CD8-positive, alpha-beta memory T cell (primary cell): ENCODE measurements at regions not wholly inside any gene's neighbourhood (a gene's known extent, or its start where the extent isn't known, plus 50 kb on each side); places are given as distances from the start of the nearest gene placed in this dataset.

Experiments
- CTCF ChIA-PET: fragments of 350-600 bp; sonication (Branson Sonifier 250); formaldehyde crosslinking; loops from one replicate; lab custom pipeline; 2021; ENCODE audit warnings: antibody characterized with exemption; lab: Charles Lee
- POLR2A ChIA-PET: fragments of 350-600 bp; sonication (Branson Sonifier 250); formaldehyde crosslinking; loops from one replicate; lab custom pipeline; 2021; ENCODE audit warnings: antibody characterized with exemption; lab: Charles Lee
- DNase-seq, 5 donors: peaks; one replicate each; pipeline versions ENCODE4 v3.0.0 to v3.0.0-alpha.2; 2020 to 2022; ENCODE audit warnings: mixed read lengths in 1 of 5
- H3K27ac ChIP-seq: one replicate; pipeline ENCODE4 v1.7.0; 2013; ENCODE audit warnings: low read depth, mild to moderate bottlenecking, low read length, moderate library complexity
- H3K27me3 ChIP-seq: 2 replicates; pipeline ENCODE4 v1.7.0; 2013; ENCODE audit warnings: low read length, mild to moderate bottlenecking; ENCODE audit not compliant: insufficient read depth, poor library complexity, severe bottlenecking
- H3K36me3 ChIP-seq: 2 replicates; pipeline ENCODE4 v1.7.0; 2013; ENCODE audit warnings: mild to moderate bottlenecking, low read length, moderate library complexity; ENCODE audit not compliant: insufficient read depth
- H3K4me1 ChIP-seq: 2 replicates; pipeline ENCODE4 v1.7.0; 2013; ENCODE audit warnings: mild to moderate bottlenecking, low read length, moderate library complexity; ENCODE audit not compliant: insufficient read depth
- H3K4me3 ChIP-seq: 2 replicates; pipeline ENCODE4 v1.7.0; 2013; ENCODE audit warnings: mild to moderate bottlenecking, low read length
- H3K9me3 ChIP-seq: 2 replicates; pipeline ENCODE4 v1.7.0; 2013; ENCODE audit warnings: mild to moderate bottlenecking, low read length
- H3K27ac Mint-ChIP-seq, 8 donors: one replicate each; pipeline ENCODE4 v1.8.0; 2020 to 2021; ENCODE audit warnings: mixed read lengths in 8 of 8, mild to moderate bottlenecking in 6 of 8, inconsistent platforms in 3 of 8, moderate library complexity in 3 of 8
- H3K27me3 Mint-ChIP-seq, 2 donors: one replicate each; pipeline ENCODE4 v1.8.0; 2020 to 2021; ENCODE audit warnings: mixed read lengths in 2 of 2, mild to moderate bottlenecking in 1 of 2, moderate library complexity in 1 of 2
- H3K36me3 Mint-ChIP-seq, 3 donors: one replicate each; pipeline ENCODE4 v1.8.0; 2020 to 2021; ENCODE audit warnings: mixed read lengths in 3 of 3, inconsistent platforms in 1 of 3, mild to moderate bottlenecking in 1 of 3
- H3K4me1 Mint-ChIP-seq, 3 donors: one replicate each; pipeline ENCODE4 v1.8.0; 2020 to 2021; ENCODE audit warnings: mixed read lengths in 3 of 3, inconsistent platforms in 1 of 3, mild to moderate bottlenecking in 1 of 3
- H3K4me3 Mint-ChIP-seq, 7 donors: one replicate each; pipeline ENCODE4 v1.8.0; 2020 to 2021; ENCODE audit warnings: mixed read lengths in 7 of 7, mild to moderate bottlenecking in 6 of 7, moderate library complexity in 4 of 7, inconsistent platforms in 2 of 7
- H3K9me3 Mint-ChIP-seq, 5 donors: one replicate each; pipeline ENCODE4 v1.8.0; 2020 to 2022; ENCODE audit warnings: mixed read lengths in 5 of 5, mild to moderate bottlenecking in 3 of 5, moderate library complexity in 2 of 5, inconsistent platforms in 1 of 5

DNA sequence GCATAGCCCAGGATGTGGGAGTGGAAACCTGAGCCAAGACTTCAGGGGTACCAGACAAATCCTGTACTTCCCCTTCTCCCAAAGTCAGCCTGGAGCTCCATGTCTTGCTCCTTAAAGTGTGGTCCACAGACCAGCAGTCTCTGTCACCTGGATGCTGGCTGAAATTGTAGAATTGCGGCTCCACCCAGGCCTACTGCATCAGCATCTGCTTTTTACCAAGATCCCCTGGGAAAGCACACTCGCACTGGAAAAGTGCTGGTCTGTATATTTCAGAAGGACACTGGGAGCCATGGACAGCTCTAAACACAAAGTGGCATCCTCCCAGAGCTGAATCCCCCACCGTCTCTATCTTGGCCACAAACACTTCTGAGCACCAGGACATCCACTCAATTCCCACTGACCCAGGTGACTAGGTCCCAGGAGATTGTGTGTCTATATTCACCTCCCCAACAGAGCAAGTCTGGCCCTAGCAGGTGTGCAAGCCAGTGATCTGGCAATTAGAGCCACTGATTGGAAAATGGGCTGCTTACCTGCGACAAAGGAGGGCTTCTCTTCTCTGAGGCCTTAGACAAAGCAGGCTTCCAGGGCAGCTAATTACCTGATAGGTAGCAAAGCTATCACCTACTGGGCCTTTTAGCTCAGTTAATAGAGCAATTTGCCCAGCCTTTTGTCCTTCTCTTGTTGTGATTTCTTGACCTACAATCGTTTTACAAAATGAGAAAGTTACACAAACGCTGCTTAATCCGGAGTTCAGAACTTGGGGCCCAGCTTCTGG, 443.3 kb downstream of the MN1 start:
- Histone ChIP-seq H3K9me3 (no peaks in the 10 kb centered on the region), H3K27me3 (no peaks in the 10 kb centered on the region), H3K27ac (no peak overlapping the region), H3K36me3 (no peaks in the 10 kb centered on the region), H3K4me1 (no peaks in the 10 kb centered on the region), H3K4me3 (no peak overlapping the region)
- H3K27me3 Mint-ChIP-seq: peaks cover 4% of the 10 kb centered on the region in 2 donors
- ChIA-PET POLR2A (no interaction called here), CTCF (interaction anchor here (0.6 kb wide), 1 partner anchor 11 kb away, joined by 3 read pairs; no protein-coding TSS in a partner anchor)
- H3K36me3 Mint-ChIP-seq: no peaks in the 10 kb centered on the region
- no peak overlapping the region for H3K27ac Mint-ChIP-seq
- H3K4me3 Mint-ChIP-seq: no peak overlapping the region
- peaks cover 0 to 14% (median 6%) of the 10 kb centered on the region in 5 donors for H3K9me3 Mint-ChIP-seq
- no peak for DNase-seq
- H3K4me1 Mint-ChIP-seq: no peaks in the 10 kb centered on the region

GRCh38 chr22:27370269-27370668, 431.3 kb downstream of the MN1 start:
- peaks cover 0 to 2% (median 0%) of the 10 kb centered on the region in 5 donors for H3K9me3 Mint-ChIP-seq
- no peaks in the 10 kb centered on the region for H3K4me1 ChIP-seq
- no peaks in the 10 kb centered on the region for H3K36me3 ChIP-seq
- no peaks in the 10 kb centered on the region for H3K4me1 Mint-ChIP-seq
- H3K36me3 Mint-ChIP-seq: no peaks in the 10 kb centered on the region
- ChIA-PET CTCF (no interaction called here), POLR2A (no interaction called here)
- H3K4me3 Mint-ChIP-seq: no peak overlapping the region
- no peaks in the 10 kb centered on the region for H3K9me3 ChIP-seq
- H3K27ac ChIP-seq: no peak overlapping the region
- H3K27ac Mint-ChIP-seq: no peak overlapping the region
- no peak for DNase-seq
- no peak overlapping the region for H3K4me3 ChIP-seq
- H3K27me3 Mint-ChIP-seq: peaks cover 10 to 31% of the 10 kb centered on the region in 2 donors
- H3K27me3 ChIP-seq: no peaks in the 10 kb centered on the region

- no peak overlapping the region for H3K4me3 Mint-ChIP-seq
- H3K27ac ChIP-seq: no peak overlapping the region
- no peaks in the 10 kb centered on the region for H3K27me3 ChIP-seq
- no peaks in the 10 kb centered on the region for H3K4me1 Mint-ChIP-seq
- no peaks in the 10 kb centered on the region for H3K36me3 ChIP-seq
- H3K9me3 Mint-ChIP-seq: peaks cover 0 to 2% (median 0%) of the 10 kb centered on the region in 5 donors
- peaks cover 12 to 31% of the 10 kb centered on the region in 2 donors for H3K27me3 Mint-ChIP-seq
- no peaks in the 10 kb centered on the region for H3K4me1 ChIP-seq
- CTCF ChIA-PET: no interaction called here
- H3K36me3 Mint-ChIP-seq: no peaks in the 10 kb centered on the region
- no peak overlapping the region for H3K27ac Mint-ChIP-seq
- H3K9me3 ChIP-seq: no peaks in the 10 kb centered on the region
- no peak for DNase-seq
- POLR2A ChIA-PET: no interaction called here
- no peak overlapping the region for H3K4me3 ChIP-seq
Observed at GRCh38 chr22:27370987-27371386, 430.6 kb downstream of the MN1 start.

DNA sequence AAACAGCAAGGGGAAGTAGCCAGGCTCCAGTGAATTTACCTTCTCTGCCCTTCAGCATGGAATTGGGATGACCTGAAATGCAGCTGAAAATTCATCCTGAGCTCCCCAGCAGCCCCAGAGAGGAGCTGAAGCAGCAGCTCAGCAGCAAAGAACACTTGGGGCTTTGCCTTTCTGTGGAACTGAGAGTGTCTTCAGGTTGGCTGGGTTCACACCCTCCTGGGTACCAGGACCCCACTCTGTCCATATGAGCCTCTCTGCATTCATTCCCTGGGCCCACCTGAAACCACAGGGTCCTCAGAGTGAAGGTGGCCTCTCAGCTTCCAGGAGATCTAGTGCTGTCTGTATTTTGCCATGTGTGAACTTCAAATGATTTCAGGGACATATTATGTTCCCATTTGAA, 429.2 kb downstream of the MN1 start:
- POLR2A ChIA-PET: no interaction called here
- no peak overlapping the region for H3K4me3 Mint-ChIP-seq
- H3K4me3 ChIP-seq: no peak overlapping the region
- no peak overlapping the region for H3K27ac Mint-ChIP-seq
- no peak for DNase-seq
- no peaks in the 10 kb centered on the region for H3K9me3 ChIP-seq
- H3K36me3 Mint-ChIP-seq: no peaks in the 10 kb centered on the region
- H3K4me1 ChIP-seq: no peaks in the 10 kb centered on the region
- no peaks in the 10 kb centered on the region for H3K27me3 ChIP-seq
- H3K27ac ChIP-seq: no peak overlapping the region
- H3K4me1 Mint-ChIP-seq: no peaks in the 10 kb centered on the region
- H3K27me3 Mint-ChIP-seq: peaks cover 12 to 31% of the 10 kb centered on the region in 2 donors
- peaks cover 0 to 2% (median 0%) of the 10 kb centered on the region in 5 donors for H3K9me3 Mint-ChIP-seq
- H3K36me3 ChIP-seq: no peaks in the 10 kb centered on the region
- CTCF ChIA-PET: no interaction called here

- H3K4me3 ChIP-seq: no peak overlapping the region
- Mint-ChIP-seq H3K9me3 (peaks cover 0 to 2% (median 0%) of the 10 kb centered on the region in 5 donors), H3K36me3 (no peaks in the 10 kb centered on the region), H3K27ac (no peak overlapping the region), H3K27me3 (peaks cover 12 to 27% of the 10 kb centered on the region in 2 donors), H3K4me3 (no peak overlapping the region), H3K4me1 (no peaks in the 10 kb centered on the region)
- DNase-seq: no peak
- ChIA-PET CTCF (no interaction called here), POLR2A (no interaction called here)
- no peaks in the 10 kb centered on the region for H3K36me3 ChIP-seq
- H3K9me3 ChIP-seq: no peaks in the 10 kb centered on the region
- no peaks in the 10 kb centered on the region for H3K4me1 ChIP-seq
- no peaks in the 10 kb centered on the region for H3K27me3 ChIP-seq
- no peak overlapping the region for H3K27ac ChIP-seq
Observed at GRCh38 chr22:27372969-27373670, 428.4 kb downstream of the MN1 start.

GRCh38 chr22:27377501-27378295, 423.9 kb downstream of the MN1 start:
- Histone ChIP-seq H3K9me3 (no peaks in the 10 kb centered on the region), H3K27me3 (no peaks in the 10 kb centered on the region), H3K4me1 (no peaks in the 10 kb centered on the region), H3K4me3 (no peak overlapping the region), H3K36me3 (no peaks in the 10 kb centered on the region), H3K27ac (no peak overlapping the region)
- H3K36me3 Mint-ChIP-seq: no peaks in the 10 kb centered on the region
- POLR2A ChIA-PET: no interaction called here
- no peak for DNase-seq
- CTCF ChIA-PET: no interaction called here
- peaks cover 3 to 9% of the 10 kb centered on the region in 2 donors for H3K27me3 Mint-ChIP-seq
- H3K4me3 Mint-ChIP-seq: no peak overlapping the region
- H3K4me1 Mint-ChIP-seq: no peaks in the 10 kb centered on the region
- no peaks in the 10 kb centered on the region for H3K9me3 Mint-ChIP-seq
- H3K27ac Mint-ChIP-seq: no peak overlapping the region

DNA sequence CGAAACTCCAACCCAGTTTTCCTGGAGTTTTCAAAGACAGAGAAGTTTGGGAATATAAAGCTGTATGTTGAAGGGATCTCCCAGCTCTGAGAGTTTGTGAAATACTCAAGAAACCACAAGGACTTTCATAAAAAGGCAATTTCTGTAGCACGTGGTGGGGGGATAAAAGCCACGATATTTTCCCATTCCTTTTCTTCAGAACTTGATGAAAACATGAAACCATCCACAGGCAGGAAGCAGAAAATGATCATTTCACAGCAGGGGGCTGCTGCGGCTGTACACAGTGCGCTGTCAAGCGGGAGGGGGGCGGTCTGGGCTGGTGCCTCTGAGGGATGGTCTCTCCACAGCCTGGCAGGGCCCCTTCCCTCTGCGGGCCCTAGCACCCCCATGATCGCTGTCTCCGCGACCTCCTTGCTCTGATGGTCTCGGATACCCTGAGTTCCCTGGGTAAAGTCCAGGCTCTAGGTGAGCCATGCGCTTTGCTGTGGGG, 423.2 kb downstream of the MN1 start:
- no peaks in the 10 kb centered on the region for H3K4me1 ChIP-seq
- Mint-ChIP-seq H3K4me1 (no peaks in the 10 kb centered on the region), H3K27me3 (peaks cover 5 to 9% of the 10 kb centered on the region in 2 donors), H3K4me3 (no peak overlapping the region), H3K27ac (no peak overlapping the region), H3K36me3 (no peaks in the 10 kb centered on the region), H3K9me3 (no peaks in the 10 kb centered on the region)
- no peaks in the 10 kb centered on the region for H3K36me3 ChIP-seq
- ChIA-PET POLR2A (no interaction called here), CTCF (no interaction called here)
- no peak overlapping the region for H3K4me3 ChIP-seq
- H3K9me3 ChIP-seq: no peaks in the 10 kb centered on the region
- no peak for DNase-seq
- H3K27ac ChIP-seq: no peak overlapping the region
- H3K27me3 ChIP-seq: no peaks in the 10 kb centered on the region

- Mint-ChIP-seq H3K27me3 (peaks cover 5 to 9% of the 10 kb centered on the region in 2 donors), H3K36me3 (no peaks in the 10 kb centered on the region), H3K9me3 (no peaks in the 10 kb centered on the region), H3K4me3 (no peak overlapping the region), H3K4me1 (no peaks in the 10 kb centered on the region), H3K27ac (no peak overlapping the region)
- H3K4me3 ChIP-seq: no peak overlapping the region
- H3K27me3 ChIP-seq: no peaks in the 10 kb centered on the region
- no peak overlapping the region for H3K27ac ChIP-seq
- ChIA-PET CTCF (no interaction called here), POLR2A (no interaction called here)
- DNase-seq: no peak
- H3K9me3 ChIP-seq: no peaks in the 10 kb centered on the region
- H3K4me1 ChIP-seq: no peaks in the 10 kb centered on the region
- H3K36me3 ChIP-seq: no peaks in the 10 kb centered on the region
Observed at GRCh38 chr22:27378995-27379394, 422.6 kb downstream of the MN1 start.
